ENCODE measurements at regions not wholly inside any gene's neighbourhood (a gene's known extent, or its start where the extent isn't known, plus 50 kb on each side); places are given as distances from the start of the nearest gene placed in this dataset.
A peak's percentile ranks its signal among the peaks of the same experiment; 100 is the strongest.

DNA sequence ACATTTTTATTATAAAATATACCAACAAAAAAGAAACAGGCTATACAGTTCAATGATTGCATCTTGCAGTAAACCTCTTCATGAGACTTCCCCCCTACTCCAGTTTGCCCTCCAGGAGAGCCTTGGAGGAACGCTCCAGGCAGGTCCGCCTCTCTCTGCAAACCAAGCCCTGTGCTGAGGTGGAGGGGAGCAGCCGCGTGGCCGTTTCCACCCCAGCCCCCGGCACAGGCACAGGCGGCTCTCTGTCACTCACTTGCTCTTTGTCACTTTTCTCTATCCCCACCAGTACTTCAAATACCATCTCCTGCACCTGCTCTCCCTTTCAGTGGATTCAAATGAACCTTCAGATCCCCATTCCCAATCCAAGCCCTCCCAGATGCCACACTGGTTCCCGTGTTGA, 479.9 kb downstream of the OCA2 start:
- Mint-ChIP-seq H3K27ac (no peak overlapping the region), H3K4me1 (peaks cover 3% of the 10 kb centered on the region), H3K4me3 (no peak overlapping the region), H3K36me3 (no peaks in the 10 kb centered on the region), H3K9me3 (peaks cover 3% of the 10 kb centered on the region), H3K27me3 (ENCODE audit: insufficient read depth, low read depth) (no peaks in the 10 kb centered on the region)
- Histone ChIP-seq H3K36me3 (no peaks in the 10 kb centered on the region), H3K27ac (no peak overlapping the region), H3K4me2 (no peak overlapping the region), H2AFZ (replicated peaks) (peak overlapping the region; percentile 27), H4K20me1 (ENCODE audit: low read depth) (no peaks in the 10 kb centered on the region), H3K4me3 (no peak overlapping the region), H3K79me2 (ENCODE audit: low read depth) (no peaks in the 10 kb centered on the region), H3K9me3 (ENCODE audit: low read depth) (no peaks in the 10 kb centered on the region), H3K27me3 (no peaks in the 10 kb centered on the region), H3K4me1 (no peaks in the 10 kb centered on the region), H3F3A (ENCODE audit: low read depth) (no peaks in the 10 kb centered on the region), H3K9ac (no peak overlapping the region)
- DNase-seq (ENCODE audit: low spot score), result no peak
- TF ChIP-seq EZH2 (IDR thresholded peaks at IDR 0.05) (no peak), EZH2phosphoT487 (IDR thresholded peaks at IDR 0.05) (no peak)
- TF ChIP-seq, protein P1, sequence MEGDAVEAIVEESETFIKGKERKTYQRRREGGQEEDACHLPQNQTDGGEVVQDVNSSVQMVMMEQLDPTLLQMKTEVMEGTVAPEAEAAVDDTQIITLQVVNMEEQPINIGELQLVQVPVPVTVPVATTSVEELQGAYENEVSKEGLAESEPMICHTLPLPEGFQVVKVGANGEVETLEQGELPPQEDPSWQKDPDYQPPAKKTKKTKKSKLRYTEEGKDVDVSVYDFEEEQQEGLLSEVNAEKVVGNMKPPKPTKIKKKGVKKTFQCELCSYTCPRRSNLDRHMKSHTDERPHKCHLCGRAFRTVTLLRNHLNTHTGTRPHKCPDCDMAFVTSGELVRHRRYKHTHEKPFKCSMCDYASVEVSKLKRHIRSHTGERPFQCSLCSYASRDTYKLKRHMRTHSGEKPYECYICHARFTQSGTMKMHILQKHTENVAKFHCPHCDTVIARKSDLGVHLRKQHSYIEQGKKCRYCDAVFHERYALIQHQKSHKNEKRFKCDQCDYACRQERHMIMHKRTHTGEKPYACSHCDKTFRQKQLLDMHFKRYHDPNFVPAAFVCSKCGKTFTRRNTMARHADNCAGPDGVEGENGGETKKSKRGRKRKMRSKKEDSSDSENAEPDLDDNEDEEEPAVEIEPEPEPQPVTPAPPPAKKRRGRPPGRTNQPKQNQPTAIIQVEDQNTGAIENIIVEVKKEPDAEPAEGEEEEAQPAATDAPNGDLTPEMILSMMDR (IDR thresholded peaks at IDR 0.05), result no peak

DNA sequence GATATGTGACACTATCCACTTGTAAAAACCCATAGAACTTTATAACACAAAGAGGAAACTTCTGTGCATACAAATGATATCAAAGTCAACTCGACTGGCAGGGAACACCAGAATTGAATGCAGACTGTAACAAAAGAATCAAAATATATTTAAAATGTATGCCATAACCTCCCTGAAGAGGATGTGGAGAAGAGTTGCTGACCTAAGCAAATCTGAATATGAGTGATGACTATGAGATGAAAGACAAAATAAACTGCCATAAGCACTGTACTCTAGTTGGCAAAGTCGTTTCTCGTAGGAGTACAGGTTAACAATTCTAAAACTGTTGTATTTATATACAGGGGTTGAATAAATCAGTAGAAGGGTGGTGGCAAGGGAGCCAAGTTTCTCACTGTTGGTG, 482.1 kb downstream of the OCA2 start:
- Histone ChIP-seq H3K27me3 (no peaks in the 10 kb centered on the region), H3K27ac (no peak overlapping the region), H2AFZ (replicated peaks) (no peak overlapping the region), H4K20me1 (ENCODE audit: low read depth) (no peaks in the 10 kb centered on the region), H3K79me2 (ENCODE audit: low read depth) (no peaks in the 10 kb centered on the region), H3K9ac (no peak overlapping the region), H3K9me3 (ENCODE audit: low read depth) (no peaks in the 10 kb centered on the region), H3K36me3 (no peaks in the 10 kb centered on the region), H3K4me3 (no peak overlapping the region), H3K4me1 (no peaks in the 10 kb centered on the region), H3K4me2 (no peak overlapping the region), H3F3A (ENCODE audit: low read depth) (no peaks in the 10 kb centered on the region)
- TF ChIP-seq EZH2phosphoT487 (IDR thresholded peaks at IDR 0.05) (no peak), EZH2 (IDR thresholded peaks at IDR 0.05) (no peak)
- TF ChIP-seq, protein P1 (IDR thresholded peaks at IDR 0.05), result no peak
- Mint-ChIP-seq H3K4me3 (no peak overlapping the region), H3K9me3 (peaks cover 5% of the 10 kb centered on the region), H3K36me3 (no peaks in the 10 kb centered on the region), H3K4me1 (no peaks in the 10 kb centered on the region), H3K27me3 (ENCODE audit: insufficient read depth, low read depth) (no peaks in the 10 kb centered on the region), H3K27ac (no peak overlapping the region)
- DNase-seq (ENCODE audit: low spot score), result no peak

DNA sequence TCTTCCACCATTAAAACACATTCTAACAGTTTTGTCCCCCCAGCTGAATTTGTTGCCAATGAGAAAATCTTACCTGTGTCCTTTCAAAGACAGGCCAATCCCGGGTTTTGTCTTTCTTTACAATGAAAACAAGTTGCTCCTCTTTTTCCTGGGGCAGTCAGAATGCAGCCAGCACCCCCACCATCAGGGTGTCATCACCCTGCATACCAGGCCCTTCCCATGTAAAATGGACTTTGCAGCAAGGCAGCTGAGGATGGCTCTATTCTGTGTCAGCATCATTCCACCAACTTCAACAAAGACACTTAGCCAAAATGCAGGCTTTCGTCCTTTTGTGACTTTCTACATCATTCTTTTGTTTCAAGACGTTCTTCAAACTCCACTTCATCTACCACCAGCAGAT, 490.9 kb downstream of the OCA2 start:
- no peaks in the 10 kb centered on the region for H3K4me1 Mint-ChIP-seq
- TF ChIP-seq, protein P1 (IDR thresholded peaks at IDR 0.05), result no peak
- TF ChIP-seq EZH2phosphoT487 (IDR thresholded peaks at IDR 0.05), result no peak
- no peak for TF ChIP-seq EZH2 (IDR thresholded peaks at IDR 0.05)
- peaks cover 16% of the 10 kb centered on the region for H3K9me3 Mint-ChIP-seq
- no peaks in the 10 kb centered on the region for H3K27me3 Mint-ChIP-seq (ENCODE audit: insufficient read depth, low read depth)
- Histone ChIP-seq H3F3A (ENCODE audit: low read depth) (no peaks in the 10 kb centered on the region), H3K4me1 (no peaks in the 10 kb centered on the region), H4K20me1 (ENCODE audit: low read depth) (no peaks in the 10 kb centered on the region), H3K79me2 (ENCODE audit: low read depth) (no peaks in the 10 kb centered on the region), H3K4me3 (no peak overlapping the region), H3K9ac (no peak overlapping the region), H3K9me3 (ENCODE audit: low read depth) (no peaks in the 10 kb centered on the region), H3K36me3 (no peaks in the 10 kb centered on the region), H3K4me2 (no peak overlapping the region), H2AFZ (replicated peaks) (no peak overlapping the region), H3K27me3 (no peaks in the 10 kb centered on the region), H3K27ac (no peak overlapping the region)
- H3K27ac Mint-ChIP-seq, result no peak overlapping the region
- DNase-seq (ENCODE audit: low spot score), result no peak
- H3K4me3 Mint-ChIP-seq, result no peak overlapping the region
- H3K36me3 Mint-ChIP-seq, result no peaks in the 10 kb centered on the region

All from neural progenitor cell (in vitro differentiated cells).